ENCODE measurements at regions not wholly inside any gene's neighbourhood (a gene's known extent, or its start where the extent isn't known, plus 50 kb on each side); places are given as distances from the start of the nearest gene placed in this dataset.
"Not testable (repeated sequence)": the region's sequence is repeated elsewhere in the genome, so short reads cannot be mapped to it uniquely, and the experiment has no call there.

DNA sequence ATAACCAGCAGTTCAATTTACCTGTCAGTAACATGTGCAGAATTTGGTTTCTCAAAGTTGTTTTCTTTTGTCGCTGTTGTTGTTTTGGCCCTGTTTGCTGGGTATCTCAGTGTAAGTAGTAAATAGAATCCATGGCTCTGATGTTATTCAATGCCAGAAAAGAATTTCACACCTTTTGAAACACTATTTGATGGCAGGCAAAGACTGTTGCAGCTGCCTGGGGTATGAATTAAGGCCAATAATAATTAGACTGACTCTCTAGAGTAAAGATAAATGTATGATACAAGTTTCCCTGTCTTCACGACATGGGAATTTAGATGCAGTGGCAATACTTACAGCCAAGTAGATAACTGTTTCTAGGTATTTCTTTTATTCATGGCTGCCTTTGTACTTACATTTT lies 281.4 kb downstream of the CD83 start:
- no peak for DNase-seq

DNA sequence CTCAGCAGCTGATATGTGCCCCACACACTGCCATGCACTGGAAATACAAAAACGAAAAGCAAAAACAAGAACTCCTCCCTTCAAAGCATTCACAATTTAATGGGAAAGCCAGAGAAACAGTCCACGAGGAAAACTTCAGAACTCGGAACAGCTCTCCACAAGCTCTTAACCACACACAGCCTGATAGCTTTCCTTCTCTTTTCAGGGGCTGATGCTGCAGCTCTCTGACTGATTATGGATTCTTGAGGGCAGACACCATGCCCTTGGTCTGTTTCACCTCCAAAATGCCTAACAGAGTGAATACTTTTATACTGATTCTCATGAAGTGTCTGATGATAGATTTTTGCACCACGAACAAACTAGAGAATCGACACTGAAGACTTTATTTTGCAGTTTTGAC lies 282.1 kb downstream of the CD83 start:
- no peak for DNase-seq

DNA sequence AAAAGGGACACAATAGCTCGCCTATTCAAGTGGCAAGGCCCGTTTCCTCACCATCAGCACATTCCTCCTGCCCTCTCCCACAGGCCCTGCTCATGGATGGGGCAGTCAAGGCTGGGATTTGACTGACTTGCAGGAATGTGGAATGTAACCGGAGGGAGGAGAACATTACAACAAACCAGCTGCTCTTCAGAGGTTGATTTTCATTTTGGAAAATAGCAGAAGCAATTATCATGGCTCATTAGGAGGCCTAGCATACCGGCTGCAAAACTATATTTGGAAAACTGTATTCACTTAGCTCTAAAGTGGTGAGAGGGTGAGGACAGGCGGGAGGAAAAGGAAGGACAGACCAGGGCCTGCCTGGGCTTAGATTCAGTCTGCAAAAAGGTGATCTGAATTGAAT lies 283.7 kb downstream of the CD83 start:
- no peak for DNase-seq

DNA sequence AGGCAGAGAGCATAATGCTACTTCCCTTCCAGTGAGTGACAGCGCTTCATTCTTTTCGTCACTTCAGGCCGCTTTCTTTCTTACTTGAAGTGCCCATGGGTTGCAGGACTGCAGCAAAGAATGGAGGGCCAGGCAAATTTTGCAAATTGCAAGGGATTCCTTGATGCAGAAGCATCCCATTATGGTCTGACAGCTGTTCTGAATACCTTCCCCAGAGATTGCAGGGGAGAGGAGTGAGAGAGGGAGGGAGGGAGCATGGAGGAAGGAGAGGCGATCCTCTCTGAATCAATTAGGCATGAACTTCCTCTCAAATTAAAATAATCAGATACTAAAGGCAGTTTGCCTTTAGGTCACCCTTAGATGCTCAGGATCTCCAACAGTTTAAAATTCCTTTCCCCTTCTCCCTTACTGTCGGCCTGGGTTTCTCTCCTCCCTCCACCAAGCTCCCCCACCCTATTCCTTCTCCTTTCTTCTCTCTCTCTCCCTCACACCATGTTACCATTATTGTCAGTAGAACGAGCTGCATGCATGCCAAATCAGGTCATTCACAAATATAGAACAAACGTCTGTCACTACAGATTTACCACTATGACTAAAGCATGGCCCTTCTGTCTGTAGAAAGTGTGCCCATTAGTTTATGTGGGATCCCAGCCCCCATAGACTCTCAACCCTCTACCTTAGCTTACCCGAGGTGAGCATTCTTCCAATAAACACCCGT lies 289.2 kb downstream of the CD83 start:
- DNase-seq, result no peak

DNA sequence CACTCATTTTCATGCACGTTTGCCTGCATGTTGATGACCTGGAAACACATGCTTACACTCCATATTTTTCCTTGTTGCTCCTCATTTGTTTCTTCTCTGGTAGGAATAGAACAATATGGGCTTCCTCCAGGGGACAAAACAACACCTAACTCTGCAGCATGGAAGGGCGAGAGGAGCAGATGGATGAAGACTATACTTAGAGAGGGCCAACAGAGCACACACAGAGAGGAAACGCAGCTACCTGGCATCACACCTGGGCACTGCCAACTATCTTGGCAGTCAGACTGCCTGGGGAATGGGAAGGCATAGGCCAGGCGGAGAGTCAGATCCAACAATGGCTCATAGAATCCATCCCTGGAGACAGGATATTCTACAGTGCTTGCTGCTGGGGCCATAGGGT lies 290.9 kb downstream of the CD83 start:
- DNase-seq, result no peak

DNA sequence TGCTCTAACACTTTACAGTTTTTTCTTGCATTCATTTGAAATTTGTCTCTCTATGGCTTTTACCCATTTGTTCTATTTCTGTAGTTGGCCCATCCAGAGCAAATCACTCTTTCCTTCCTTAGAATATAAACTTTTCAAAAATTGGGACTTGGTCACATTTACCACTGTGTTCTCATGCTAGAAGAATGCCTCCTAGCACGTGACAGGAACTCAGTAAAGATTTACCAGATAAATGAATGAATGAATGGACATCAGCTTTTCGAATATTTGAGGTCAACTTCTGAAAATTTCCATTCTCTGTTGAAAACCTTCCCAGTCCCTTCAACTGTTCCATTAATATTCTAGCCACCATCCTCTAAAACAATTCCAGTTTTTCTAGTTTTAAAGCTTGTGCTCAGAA lies 294.5 kb downstream of the CD83 start:
- DNase-seq, result no peak

DNA sequence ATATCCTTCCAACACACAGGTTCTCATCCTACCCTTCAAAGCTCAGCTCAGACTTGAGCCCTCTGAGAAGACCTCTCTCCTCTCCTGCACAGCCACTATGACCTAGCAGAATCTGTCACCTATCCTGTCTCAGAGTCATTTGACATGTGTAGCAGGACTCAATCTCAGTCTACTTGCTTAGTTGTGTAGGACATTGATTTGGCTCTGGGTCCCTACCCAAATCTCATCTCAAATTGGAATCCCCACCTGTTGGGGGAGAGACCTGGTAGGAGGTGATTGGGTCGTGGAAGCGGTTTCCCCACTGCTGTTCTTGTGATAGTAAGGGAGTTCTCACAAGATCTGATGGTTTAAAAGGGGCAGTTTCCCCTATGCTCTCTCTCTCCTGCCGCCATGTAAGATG lies 297.9 kb downstream of the CD83 start:
- DNase-seq, result no peak

DNA sequence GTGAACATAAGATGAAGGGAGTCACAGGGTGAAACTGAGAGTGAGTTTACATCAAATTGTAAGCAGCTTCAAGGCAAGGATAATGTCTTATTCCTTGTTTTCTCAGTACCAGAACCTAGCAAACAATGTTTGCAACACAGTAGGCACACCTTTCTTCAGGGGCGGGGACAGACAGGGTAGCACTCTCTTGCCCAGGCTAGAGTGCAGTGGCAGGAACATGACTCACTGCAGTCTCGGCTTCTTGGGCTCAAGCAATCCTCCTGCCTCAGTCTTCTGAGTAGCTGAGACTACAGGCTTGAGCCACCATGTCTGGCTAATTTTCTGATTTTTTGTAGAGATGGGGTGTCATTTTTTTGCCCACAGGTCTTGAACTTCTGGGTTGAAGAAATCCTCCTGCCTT lies 299.8 kb downstream of the CD83 start:
- no peak for DNase-seq

DNA sequence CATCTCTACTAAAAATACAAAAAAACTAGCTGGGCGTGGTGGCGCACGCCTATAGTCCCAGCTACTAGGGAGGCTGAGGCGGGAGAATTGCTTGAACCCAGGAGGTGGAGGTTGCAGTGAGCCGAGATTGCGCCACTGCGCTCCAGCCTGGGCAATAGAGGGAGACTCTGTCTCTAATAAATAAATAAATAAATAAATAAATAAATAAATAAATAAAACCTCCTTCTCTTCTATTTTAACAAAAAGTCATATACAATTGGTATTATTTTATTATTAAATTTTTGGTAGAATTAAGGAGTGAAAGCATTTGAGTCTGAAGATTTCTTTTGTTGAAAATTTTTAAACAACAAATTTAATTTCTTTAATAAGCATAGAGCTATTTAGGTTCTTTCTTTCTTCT lies 301.7 kb downstream of the CD83 start:
- DNase-seq, result not testable (repeated sequence)

DNA sequence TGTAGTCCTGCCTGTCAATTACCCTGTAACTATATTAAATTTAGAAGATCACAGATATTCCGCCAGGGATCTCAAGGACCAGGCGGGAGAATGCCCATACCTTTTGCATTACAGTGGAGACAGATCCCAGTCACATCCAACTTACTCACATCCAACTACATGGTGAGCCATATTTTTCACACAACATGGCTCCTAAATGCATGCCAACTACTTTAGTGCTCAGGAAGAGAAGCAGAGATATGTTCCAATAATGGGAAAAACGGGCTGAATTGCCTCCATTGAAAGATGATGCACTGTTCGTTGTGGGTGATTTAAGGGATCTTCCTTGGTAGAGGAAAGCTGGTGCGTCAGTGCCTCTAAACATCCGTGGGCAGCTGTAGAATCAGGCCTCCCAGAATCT lies 304.5 kb downstream of the CD83 start:
- DNase-seq, result no peak

DNA sequence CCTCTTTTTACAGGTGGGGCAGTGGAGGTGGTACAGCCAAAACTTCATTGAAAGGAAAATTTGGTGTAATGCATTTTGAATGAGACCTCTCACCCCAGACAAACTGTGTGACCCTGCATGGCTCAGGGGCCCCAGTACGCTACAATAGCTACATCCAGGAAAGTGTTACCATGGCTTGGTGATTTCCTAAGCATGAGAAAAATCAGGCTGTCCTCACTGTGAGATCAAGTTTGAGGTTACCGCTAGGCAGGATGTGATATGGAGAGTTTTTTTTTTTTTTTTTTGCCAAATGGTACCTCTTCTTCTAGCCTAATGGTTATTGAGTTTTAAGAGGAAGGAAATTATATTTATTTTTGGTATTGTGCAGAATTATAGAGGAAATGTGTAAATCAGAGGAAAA lies 305.3 kb downstream of the CD83 start:
- no peak for DNase-seq

DNA sequence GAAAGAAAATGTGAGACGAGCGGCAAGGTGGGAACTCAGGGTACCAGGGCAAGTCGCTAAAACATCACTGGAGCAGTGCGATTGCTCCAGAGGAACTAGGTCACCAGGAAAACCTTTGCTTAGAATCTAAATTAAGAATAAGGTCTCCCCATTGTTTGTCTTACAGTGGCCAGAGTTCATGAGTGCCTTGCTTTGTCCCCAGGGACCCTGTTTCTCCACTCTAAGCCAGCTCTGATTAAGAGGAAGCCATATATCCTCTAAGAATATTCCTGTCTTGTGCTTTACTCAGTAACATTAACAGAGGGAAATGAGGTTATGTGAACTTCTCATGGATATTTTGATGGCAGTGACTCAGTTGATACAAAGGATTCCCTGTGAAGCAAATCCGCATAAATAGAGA lies 305.8 kb downstream of the CD83 start:
- DNase-seq, result no peak

DNA sequence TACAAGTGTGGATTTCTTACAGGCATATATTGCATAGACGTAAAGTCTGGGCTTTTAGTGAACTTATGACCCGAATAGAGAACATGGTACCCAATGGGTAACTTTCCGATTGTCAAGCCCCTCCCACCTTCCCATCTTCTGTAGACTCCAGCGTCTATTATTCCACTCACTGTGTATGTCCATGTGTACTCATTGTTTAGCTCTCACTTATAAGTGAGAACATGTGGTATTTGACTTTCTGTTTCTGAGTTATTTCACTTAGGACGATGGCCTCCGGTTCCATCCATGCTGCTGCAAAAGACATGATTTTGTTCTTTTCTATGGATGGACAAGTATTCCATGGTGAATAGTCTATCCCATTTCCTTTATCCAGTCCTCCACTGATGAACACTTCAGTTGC lies 306.4 kb downstream of the CD83 start:
- no peak for DNase-seq

DNA sequence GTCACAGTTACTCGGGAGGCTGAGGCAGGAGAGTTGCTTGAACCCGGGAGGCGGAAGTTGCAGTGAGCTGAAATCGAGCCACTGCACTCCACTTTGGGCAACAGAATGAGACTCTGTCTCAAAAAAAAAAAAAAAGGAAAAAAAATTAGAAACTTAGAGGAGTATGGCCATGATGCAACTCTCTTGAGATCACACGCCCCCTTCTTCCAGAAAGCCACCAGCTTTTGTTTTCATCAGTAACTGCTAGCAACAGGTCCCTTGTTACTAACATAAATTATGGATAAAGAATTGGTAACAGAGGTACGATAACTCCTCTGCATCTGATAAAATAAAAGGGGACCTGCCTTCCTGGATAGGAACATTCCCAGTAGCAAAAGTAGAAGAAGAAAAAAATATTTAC lies 308.2 kb downstream of the CD83 start:
- no peak for DNase-seq

DNA sequence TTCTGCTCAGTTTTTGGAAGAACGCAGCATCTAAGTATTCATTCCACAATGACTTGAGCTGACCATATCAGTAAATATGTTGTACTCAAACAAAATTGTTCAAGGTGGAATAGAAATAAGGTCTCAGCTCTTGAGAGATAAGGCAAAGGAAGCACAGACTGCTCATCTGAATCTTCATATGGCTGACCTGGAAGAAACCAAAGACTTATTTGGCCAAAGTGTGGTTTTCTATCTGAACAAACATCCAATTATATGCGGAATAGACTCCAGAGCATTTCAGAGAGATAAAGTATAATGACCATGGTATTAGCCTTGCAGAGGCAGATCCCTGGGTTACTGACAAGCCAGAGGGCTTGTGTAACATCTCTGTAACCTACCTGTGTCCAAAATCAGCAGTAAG lies 308.7 kb downstream of the CD83 start:
- no peak for DNase-seq

DNA sequence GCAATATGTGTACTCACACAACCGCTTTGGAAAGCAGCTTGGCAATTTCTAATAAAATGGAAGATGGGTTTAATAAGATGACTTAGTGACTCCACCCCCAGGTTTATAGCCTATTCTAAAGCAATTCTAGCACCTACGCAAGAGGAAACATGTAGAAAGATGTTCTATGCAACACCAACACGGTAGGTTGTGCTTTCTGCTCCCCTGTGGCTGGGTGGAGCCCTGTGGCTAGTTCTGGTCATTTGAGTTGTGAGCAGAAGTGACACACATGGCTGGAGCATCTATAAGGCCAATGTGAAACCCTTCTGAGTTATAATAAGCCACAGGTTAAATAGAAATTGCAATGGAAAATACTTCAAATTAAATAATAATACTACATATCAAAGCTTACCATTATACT lies 310.7 kb downstream of the CD83 start:
- DNase-seq, result no peak

DNA sequence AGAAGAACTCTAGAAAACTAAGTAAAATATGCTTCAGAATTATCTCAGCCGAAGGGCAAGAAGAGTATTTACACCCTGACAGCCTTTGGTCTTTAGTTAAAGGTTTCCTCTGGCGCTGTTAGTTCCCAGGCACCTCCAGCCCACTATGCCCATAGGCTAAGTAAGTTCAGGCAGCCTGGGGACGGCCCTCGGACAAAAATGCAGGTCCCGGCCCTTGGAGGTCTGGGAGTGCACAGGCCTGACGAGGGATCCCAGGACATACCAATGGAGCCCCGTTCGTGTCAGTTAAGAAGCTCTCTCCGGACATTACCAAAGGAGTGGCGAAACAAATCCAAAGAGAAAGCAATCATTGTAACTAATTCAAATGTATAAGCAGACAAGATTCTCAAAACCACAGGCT lies 311.8 kb downstream of the CD83 start:
- no peak for DNase-seq

DNA sequence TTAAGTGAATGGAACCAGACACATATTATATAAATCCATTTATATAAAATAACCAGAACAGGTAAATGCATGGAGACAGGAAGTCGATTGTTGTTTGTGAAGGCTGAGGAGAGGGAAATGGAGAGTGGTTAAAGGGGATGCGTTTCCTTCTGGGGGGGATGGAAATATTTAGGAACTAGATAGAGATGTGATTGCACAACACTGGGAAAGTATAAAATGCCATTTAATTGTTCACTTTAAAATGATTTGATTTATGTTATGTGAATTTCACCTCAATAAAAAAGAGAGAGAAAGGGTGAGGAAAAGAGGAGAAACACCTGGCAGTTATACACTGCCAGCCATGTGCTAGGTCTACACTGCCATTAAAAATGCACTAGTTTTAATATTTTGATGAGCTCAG lies 312.6 kb downstream of the CD83 start:
- no peak for DNase-seq

DNA sequence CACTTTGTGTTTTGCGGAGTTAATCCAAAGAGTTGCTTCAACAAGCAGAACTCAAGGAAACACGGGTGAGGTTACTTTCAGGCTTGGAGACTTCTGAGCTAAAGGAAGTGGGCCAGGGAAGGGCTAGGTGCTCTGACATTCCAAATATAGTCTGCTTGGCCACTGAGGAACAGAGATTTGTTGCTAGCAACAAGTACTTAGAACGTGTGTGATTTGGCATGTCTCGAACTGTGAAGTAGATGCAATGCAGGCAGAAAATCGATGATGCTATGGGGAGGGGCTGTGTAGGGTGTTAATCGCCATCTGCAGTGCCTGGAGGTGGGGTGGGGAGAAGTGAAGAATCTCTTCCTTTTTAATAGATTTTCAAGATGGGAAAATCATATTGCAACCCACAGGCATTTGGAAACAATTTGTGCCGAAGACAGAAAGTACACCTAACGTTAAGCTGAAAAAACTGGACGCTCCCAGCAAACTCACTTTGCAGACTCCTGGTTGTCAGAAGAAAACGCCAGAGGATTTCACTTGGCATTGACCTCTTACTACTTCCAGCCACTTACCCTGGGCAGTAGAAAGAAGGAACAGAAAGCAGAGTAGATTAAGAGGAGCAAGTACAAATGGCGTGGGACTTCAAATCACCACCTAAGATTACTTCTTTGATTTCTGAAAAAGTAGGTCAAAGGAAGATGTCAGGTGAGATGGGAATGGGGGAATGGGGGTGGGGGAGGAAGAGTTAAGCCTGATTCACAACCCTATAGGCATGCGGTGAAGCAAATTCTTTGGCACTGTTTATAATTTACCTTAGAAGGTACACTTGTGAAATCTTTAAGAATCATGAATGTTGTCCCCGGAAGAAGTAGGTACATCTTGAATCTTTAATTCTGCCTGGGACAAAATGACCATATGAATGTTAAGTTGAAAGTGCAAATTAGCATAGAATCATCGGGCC lies 314.1 kb downstream of the CD83 start:
- no peak for DNase-seq

DNA sequence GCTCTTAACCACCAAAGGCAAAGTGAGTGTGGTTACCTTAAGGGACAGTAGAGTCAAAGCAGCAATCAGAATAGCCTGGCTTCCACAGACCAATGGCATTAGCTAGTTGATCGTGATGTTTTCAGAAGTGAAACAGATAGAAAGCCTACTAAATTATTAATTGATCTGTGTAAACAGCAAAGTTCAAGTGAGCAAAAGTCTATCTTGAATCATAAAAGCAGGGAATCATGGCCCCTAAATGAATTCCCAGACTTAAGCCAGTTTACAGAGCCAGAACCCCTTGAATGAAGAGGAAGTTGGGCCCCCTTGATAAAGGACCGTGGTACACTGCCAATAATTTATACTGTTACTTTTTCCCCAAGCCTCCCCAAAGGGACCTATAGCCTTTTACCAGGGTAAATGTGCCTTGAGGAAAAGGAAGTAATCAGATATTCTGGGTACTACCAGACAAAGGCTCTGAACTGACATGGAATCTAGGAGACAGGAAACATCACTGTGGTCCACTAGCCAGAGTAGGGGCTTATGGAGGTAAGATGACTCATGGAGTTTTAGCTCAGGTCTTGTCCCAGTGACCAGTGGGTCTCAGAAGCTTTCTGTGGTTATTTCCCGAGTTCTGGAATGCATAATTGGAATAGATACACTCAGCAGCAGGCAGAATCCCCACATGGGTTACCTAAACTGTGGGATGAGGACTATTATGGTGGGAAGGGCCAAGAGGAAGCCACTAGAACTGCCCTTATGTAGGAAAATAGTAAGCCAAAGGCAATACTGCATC lies 317.5 kb downstream of the CD83 start:
- no peak for DNase-seq

DNA sequence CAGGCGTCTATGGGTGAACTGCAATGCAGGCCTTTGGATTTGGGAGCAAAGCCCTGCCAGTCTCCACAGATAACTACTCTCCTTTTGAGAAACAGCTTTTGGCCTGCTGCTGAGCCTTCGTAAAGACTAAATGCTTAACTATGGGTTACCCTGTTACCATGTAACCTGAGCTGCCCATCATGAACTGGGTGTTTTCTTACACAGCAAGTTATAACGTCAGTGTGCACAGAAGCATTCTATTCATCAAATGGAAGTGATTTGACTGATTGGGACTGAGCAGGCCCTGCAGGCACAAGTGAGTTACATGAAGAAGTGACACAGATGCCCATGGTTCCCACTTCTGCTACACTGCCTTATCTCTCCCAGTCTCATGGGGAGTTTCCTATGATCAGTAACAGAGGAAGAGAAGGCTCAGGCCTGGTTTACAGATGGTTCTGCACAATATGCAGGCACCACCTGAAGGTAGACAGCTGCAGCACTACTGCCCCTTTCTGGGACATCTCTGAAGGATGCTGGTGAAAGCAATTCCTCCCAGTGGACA lies 319.1 kb downstream of the CD83 start:
- no peak for DNase-seq

DNA sequence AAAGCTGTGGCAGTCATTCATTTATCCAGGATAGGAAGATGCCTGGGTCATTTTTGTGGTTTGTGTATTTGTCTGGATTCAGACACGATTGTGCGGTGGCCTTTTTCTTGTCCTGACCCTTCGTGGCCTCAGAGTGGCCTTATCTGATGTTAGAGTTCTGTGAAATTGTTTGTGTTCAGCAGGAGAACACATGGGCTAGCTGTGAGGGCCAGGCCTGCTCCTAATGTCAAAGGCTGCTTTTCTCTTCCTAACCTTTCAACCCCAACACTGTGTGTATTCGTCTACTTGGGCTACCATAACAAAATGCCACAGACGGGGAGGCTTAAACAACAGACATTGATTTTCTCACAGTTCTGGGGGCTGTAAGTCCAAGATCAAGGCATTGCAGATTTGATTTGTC lies 321.8 kb downstream of the CD83 start:
- no peak for DNase-seq

All from occipital lobe (tissue), 1 donor.